MM.1S (cell line): ENCODE measurements at regions not wholly inside any gene's neighbourhood (a gene's known extent, or its start where the extent isn't known, plus 50 kb on each side); places are given as distances from the start of the nearest gene placed in this dataset.

Source experiments
- CTCF ChIP-seq: fragments of 300-600 bp; sonication (generic); IDR thresholded peaks from 2 replicates; pipeline ENCODE4 v1.5.1; 2016; ENCODE audit warnings: antibody characterized with exemption, low read length, mixed read lengths
- EZH2 ChIP-seq: fragments of 300-600 bp; sonication (generic); optimal IDR thresholded peaks from 2 replicates; pipeline ENCODE3; 2017; ENCODE audit warnings: low read depth, mild to moderate bottlenecking, antibody characterized with exemption, low read length, mixed read lengths

- TF ChIP-seq CTCF (no peak), EZH2 (no peak)
Measured at GRCh38 chr9:24766081-24766480, 220.4 kb upstream of the IZUMO3 start.
